GM12872 (cell line): ENCODE measurements at regions not wholly inside any gene's neighbourhood (a gene's known extent, or its start where the extent isn't known, plus 50 kb on each side); places are given as distances from the start of the nearest gene placed in this dataset.

Experiments used
- TF ChIP-seq, protein P1 (sequence below): IDR thresholded peaks from 3 replicates; pipeline ENCODE4 v1.5.1; 2011; ENCODE audit warnings: low read depth, mild to moderate bottlenecking, low read length, moderate library complexity; ENCODE audit not compliant: insufficient read depth

GRCh38 chr1:4137621-4138415, 237.7 kb upstream of the C1orf174 start:
- TF ChIP-seq, protein P1, sequence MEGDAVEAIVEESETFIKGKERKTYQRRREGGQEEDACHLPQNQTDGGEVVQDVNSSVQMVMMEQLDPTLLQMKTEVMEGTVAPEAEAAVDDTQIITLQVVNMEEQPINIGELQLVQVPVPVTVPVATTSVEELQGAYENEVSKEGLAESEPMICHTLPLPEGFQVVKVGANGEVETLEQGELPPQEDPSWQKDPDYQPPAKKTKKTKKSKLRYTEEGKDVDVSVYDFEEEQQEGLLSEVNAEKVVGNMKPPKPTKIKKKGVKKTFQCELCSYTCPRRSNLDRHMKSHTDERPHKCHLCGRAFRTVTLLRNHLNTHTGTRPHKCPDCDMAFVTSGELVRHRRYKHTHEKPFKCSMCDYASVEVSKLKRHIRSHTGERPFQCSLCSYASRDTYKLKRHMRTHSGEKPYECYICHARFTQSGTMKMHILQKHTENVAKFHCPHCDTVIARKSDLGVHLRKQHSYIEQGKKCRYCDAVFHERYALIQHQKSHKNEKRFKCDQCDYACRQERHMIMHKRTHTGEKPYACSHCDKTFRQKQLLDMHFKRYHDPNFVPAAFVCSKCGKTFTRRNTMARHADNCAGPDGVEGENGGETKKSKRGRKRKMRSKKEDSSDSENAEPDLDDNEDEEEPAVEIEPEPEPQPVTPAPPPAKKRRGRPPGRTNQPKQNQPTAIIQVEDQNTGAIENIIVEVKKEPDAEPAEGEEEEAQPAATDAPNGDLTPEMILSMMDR, result no peak

DNA sequence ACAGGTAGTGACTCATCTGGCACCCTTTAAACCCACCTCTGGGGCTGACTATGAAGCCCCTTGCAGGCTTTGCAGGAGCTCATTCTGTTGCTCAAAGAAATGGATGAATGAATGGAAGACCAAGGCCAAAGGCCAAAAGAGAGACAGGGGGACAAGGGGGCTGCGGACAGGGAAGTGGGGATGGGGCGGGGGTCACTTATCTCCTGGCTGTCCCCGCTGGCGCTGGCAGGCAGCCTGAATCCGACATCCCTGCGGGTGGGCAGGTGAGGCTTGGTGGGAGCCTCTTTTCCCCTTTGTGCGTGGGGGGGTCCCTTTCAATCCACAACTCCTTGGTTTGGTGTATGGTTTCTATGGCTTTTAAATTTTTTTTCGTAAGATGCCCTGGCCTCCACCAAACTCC, 239.6 kb upstream of the C1orf174 start:
- TF ChIP-seq, protein P1, result no peak

- TF ChIP-seq, protein P1, result no peak
Observed at GRCh38 chr1:4140241-4140640, 240.2 kb upstream of the C1orf174 start.

DNA sequence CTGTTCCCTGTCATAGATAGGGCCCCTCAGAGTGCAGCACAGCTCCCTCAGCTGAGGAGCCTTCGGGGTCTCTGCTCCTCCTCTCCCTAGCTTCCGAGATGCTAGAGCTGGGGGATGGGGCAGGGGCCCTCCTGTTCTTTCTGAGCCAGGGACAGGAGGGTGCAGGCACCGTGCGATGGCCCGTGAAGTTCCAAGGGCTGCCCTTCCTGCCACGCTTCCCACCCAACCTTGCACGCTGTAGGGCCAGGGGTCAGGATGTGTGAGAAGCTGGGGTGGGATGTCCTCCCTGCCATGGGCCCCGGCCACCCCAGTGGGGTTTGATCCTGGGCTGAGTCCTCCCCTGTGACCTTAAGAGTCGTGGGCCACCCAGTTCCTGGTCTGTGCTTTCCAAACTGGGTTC, 240.7 kb upstream of the C1orf174 start:
- TF ChIP-seq, protein P1, result no peak

DNA sequence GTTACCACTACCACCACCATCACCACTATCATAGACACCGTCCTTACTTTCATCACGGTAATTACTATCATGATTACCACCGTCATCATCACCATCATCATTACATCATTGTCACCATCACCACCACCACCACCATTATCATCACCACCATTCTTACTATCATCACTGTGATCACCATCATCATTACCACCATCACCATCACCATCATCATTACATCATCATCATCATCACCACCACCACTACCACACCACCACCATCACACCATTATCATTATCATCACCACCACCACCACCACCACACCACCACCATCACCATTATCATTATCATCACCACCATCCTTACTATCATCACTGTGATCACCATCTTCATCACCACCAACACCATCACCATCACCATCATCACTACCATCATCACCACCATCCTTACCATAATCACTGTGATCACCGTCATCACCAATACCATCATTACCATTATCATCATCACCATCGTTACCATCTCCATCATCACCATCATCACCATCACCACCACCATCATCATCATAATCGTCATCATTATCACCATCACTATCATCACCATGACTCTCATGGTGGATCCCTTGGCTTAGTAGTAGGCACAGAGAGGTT, 244.4 kb upstream of the C1orf174 start:
- TF ChIP-seq, protein P1, result no peak

GRCh38 chr1:4146101-4146500, 246.0 kb upstream of the C1orf174 start:
- TF ChIP-seq, protein P1, result no peak

- TF ChIP-seq, protein P1, result no peak
Observed at GRCh38 chr1:4146614-4147013, 246.5 kb upstream of the C1orf174 start.
